Activated CD8-positive, alpha-beta memory T cell treated with anti-CD3 and anti-CD28 coated beads, Interleukin-2, amount 50 U/mL, for 24 hours (primary cell): ENCODE measurements at regions not wholly inside any gene's neighbourhood (a gene's known extent, or its start where the extent isn't known, plus 50 kb on each side); places are given as distances from the start of the nearest gene placed in this dataset.
"Not testable (repeated sequence)": the region's sequence is repeated elsewhere in the genome, so short reads cannot be mapped to it uniquely, and the experiment has no call there.

Experiments used
- DNase-seq: peaks from one replicate; pipeline ENCODE4 v3.0.0-alpha.2; 2020; ENCODE audit errors: extremely low read depth

- no peak for DNase-seq
These were observed 344.4 kb upstream of the SLC39A10 start for GRCh38 chr2:195312662-195313061.

- no peak for DNase-seq
These were observed 348.9 kb upstream of the SLC39A10 start for GRCh38 chr2:195308163-195308562.

- no peak for DNase-seq
These were observed 349.3 kb upstream of the SLC39A10 start for GRCh38 chr2:195307751-195308150.

GRCh38 chr2:195304310-195304709, 352.7 kb upstream of the SLC39A10 start:
- DNase-seq = no peak

- no peak for DNase-seq
These were observed 356.4 kb upstream of the SLC39A10 start for GRCh38 chr2:195300631-195301030.

- no peak for DNase-seq
These were observed 357.4 kb upstream of the SLC39A10 start for GRCh38 chr2:195299600-195299999.

GRCh38 chr2:195296490-195296889, 360.5 kb upstream of the SLC39A10 start:
- no peak for DNase-seq

- no peak for DNase-seq
These were observed 367.9 kb upstream of the SLC39A10 start for GRCh38 chr2:195289081-195289480.

- no peak for DNase-seq
These were observed 377.1 kb upstream of the SLC39A10 start for GRCh38 chr2:195279840-195280427.

- no peak for DNase-seq
These were observed 386.5 kb upstream of the SLC39A10 start for GRCh38 chr2:195270466-195271039.

- no peak for DNase-seq
These were observed 387.8 kb upstream of the SLC39A10 start for GRCh38 chr2:195269220-195269619.

GRCh38 chr2:195257979-195258378, 399.0 kb upstream of the SLC39A10 start:
- DNase-seq = no peak

GRCh38 chr2:195252018-195252417, 405.0 kb upstream of the SLC39A10 start:
- no peak for DNase-seq

GRCh38 chr2:195251214-195251613, 405.8 kb upstream of the SLC39A10 start:
- no peak for DNase-seq

- DNase-seq = no peak
These were observed 418.2 kb upstream of the SLC39A10 start for GRCh38 chr2:195238826-195239225.

GRCh38 chr2:195238379-195238778, 418.6 kb upstream of the SLC39A10 start:
- no peak for DNase-seq

GRCh38 chr2:195228547-195228946, 428.5 kb upstream of the SLC39A10 start:
- not testable (repeated sequence) for DNase-seq

- no peak for DNase-seq
These were observed 443.0 kb upstream of the SLC39A10 start for GRCh38 chr2:195214072-195214471.

GRCh38 chr2:195212586-195212985, 444.4 kb upstream of the SLC39A10 start:
- DNase-seq = no peak

- DNase-seq = no peak
These were observed 454.7 kb upstream of the SLC39A10 start for GRCh38 chr2:195202163-195202845.

- no peak for DNase-seq
These were observed 457.2 kb upstream of the SLC39A10 start for GRCh38 chr2:195199864-195200263.

GRCh38 chr2:195181059-195181705, 475.8 kb upstream of the SLC39A10 start:
- no peak for DNase-seq

GRCh38 chr2:195168369-195168768, 488.7 kb upstream of the SLC39A10 start:
- no peak for DNase-seq
